ENCODE measurements at regions not wholly inside any gene's neighbourhood (a gene's known extent, or its start where the extent isn't known, plus 50 kb on each side); places are given as distances from the start of the nearest gene placed in this dataset.
A peak's percentile ranks its signal among the peaks of the same experiment; 100 is the strongest.

DNA sequence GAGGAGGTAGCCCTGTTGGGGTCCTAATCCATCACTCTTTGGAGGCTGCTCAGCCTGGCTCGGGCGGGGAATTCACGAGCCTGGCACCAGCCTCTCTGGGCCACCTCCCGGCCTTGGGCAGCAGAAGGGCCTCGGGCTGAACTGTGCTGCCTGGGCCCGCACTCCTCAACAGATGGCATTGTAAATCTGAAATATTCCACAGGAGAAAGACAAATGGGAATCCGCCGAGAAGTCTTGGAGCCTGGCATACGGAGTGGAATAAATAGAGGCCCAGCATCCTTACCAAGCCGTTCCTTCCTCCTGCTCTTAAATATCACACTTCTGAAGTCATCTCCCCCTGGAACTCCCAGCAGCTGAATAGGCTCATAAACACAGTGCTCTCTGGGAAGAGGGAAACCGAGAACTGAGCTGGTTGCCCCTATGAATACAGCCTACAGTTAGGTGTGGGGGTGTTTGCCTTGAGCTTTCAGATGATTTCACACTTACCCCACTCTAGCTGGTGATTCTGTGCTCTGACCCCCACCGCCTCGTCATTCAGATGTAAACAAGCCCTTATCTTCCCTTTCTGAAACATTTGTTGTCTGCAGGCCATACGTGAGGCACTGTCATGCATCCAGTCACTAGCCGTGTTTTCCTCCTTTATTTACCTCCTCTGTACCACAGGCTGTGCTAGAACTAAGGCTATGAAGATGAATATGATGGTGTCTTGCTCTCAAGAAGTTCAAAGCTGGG lies 455.0 kb upstream of the CLINT1 start:
- ChIA-PET POLR2A (no interaction called here), CTCF (no interaction called here)
- Mint-ChIP-seq H3K4me1 (peaks cover 36% of the 10 kb centered on the region), H3K9me3 (peaks cover 4% of the 10 kb centered on the region; the same call in 1 of the 2 replicates), H3K36me3 (no peaks in the 10 kb centered on the region), H3K4me3 (no peak overlapping the region), H3K27me3 (ENCODE audit: low read depth) (no peaks in the 10 kb centered on the region; the same call in 1 of the 2 replicates), H3K27ac (peak overlapping the region; percentile 33)
- DNase-seq (ENCODE audit: low spot score) (peak; percentile 15), ATAC-seq (peak; percentile 83)
- TF ChIP-seq NFATC4 (CRISPR knock-in tag; IDR thresholded peaks at IDR 0.05) (no peak), GRHL2 (CRISPR knock-in tag; IDR thresholded peaks at IDR 0.05; ENCODE audit: insufficient replicate concordance, severe bottlenecking) (no peak), NR2C2 (CRISPR knock-in tag; IDR thresholded peaks at IDR 0.05) (no peak), FOXK1 (CRISPR knock-in tag; IDR thresholded peaks at IDR 0.05) (peak; percentile 67; the same call in 1 of the 2 replicates), NR3C1 (CRISPR knock-in tag; conservative IDR thresholded peaks at IDR 0.05; ENCODE audit: low read depth) (no peak), JAZF1 (CRISPR knock-in tag; IDR thresholded peaks at IDR 0.05) (no peak), JUN (CRISPR knock-in tag; IDR thresholded peaks at IDR 0.05) (no peak), ETV6 (CRISPR knock-in tag; IDR thresholded peaks at IDR 0.05) (0 out of 2 replicates have a peak, but pooled peaks have one; percentile 16), EMX1 (CRISPR knock-in tag; IDR thresholded peaks at IDR 0.05) (no peak), ZBTB21 (CRISPR knock-in tag; IDR thresholded peaks at IDR 0.05; ENCODE audit: borderline replicate concordance) (no peak), ELF4 (CRISPR knock-in tag; IDR thresholded peaks at IDR 0.05; ENCODE audit: low read depth) (no peak), TCF7 (CRISPR knock-in tag; IDR thresholded peaks at IDR 0.05; ENCODE audit: low read depth) (no peak)
- TF ChIP-seq, protein P1, sequence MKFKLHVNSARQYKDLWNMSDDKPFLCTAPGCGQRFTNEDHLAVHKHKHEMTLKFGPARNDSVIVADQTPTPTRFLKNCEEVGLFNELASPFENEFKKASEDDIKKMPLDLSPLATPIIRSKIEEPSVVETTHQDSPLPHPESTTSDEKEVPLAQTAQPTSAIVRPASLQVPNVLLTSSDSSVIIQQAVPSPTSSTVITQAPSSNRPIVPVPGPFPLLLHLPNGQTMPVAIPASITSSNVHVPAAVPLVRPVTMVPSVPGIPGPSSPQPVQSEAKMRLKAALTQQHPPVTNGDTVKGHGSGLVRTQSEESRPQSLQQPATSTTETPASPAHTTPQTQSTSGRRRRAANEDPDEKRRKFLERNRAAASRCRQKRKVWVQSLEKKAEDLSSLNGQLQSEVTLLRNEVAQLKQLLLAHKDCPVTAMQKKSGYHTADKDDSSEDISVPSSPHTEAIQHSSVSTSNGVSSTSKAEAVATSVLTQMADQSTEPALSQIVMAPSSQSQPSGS (CRISPR knock-in tag; IDR thresholded peaks at IDR 0.05; ENCODE audit: borderline replicate concordance, low read depth) = no peak
- TF ChIP-seq, protein P2, sequence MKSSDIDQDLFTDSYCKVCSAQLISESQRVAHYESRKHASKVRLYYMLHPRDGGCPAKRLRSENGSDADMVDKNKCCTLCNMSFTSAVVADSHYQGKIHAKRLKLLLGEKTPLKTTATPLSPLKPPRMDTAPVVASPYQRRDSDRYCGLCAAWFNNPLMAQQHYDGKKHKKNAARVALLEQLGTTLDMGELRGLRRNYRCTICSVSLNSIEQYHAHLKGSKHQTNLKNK (CRISPR knock-in tag; IDR thresholded peaks at IDR 0.05) = no peak
- TF ChIP-seq, protein P3, sequence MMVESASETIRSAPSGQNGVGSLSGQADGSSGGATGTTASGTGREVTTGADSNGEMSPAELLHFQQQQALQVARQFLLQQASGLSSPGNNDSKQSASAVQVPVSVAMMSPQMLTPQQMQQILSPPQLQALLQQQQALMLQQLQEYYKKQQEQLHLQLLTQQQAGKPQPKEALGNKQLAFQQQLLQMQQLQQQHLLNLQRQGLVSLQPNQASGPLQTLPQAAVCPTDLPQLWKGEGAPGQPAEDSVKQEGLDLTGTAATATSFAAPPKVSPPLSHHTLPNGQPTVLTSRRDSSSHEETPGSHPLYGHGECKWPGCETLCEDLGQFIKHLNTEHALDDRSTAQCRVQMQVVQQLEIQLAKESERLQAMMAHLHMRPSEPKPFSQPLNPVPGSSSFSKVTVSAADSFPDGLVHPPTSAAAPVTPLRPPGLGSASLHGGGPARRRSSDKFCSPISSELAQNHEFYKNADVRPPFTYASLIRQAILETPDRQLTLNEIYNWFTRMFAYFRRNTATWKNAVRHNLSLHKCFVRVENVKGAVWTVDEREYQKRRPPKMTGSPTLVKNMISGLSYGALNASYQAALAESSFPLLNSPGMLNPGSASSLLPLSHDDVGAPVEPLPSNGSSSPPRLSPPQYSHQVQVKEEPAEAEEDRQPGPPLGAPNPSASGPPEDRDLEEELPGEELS (CRISPR knock-in tag; IDR thresholded peaks at IDR 0.05) = peak; percentile 55; the same call in 1 of the 2 replicates
- TF ChIP-seq, protein P4, sequence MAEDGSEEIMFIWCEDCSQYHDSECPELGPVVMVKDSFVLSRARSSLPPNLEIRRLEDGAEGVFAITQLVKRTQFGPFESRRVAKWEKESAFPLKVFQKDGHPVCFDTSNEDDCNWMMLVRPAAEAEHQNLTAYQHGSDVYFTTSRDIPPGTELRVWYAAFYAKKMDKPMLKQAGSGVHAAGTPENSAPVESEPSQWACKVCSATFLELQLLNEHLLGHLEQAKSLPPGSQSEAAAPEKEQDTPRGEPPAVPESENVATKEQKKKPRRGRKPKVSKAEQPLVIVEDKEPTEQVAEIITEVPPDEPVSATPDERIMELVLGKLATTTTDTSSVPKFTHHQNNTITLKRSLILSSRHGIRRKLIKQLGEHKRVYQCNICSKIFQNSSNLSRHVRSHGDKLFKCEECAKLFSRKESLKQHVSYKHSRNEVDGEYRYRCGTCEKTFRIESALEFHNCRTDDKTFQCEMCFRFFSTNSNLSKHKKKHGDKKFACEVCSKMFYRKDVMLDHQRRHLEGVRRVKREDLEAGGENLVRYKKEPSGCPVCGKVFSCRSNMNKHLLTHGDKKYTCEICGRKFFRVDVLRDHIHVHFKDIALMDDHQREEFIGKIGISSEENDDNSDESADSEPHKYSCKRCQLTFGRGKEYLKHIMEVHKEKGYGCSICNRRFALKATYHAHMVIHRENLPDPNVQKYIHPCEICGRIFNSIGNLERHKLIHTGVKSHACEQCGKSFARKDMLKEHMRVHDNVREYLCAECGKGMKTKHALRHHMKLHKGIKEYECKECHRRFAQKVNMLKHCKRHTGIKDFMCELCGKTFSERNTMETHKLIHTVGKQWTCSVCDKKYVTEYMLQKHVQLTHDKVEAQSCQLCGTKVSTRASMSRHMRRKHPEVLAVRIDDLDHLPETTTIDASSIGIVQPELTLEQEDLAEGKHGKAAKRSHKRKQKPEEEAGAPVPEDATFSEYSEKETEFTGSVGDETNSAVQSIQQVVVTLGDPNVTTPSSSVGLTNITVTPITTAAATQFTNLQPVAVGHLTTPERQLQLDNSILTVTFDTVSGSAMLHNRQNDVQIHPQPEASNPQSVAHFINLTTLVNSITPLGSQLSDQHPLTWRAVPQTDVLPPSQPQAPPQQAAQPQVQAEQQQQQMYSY (CRISPR knock-in tag; IDR thresholded peaks at IDR 0.05) = no peak

DNA sequence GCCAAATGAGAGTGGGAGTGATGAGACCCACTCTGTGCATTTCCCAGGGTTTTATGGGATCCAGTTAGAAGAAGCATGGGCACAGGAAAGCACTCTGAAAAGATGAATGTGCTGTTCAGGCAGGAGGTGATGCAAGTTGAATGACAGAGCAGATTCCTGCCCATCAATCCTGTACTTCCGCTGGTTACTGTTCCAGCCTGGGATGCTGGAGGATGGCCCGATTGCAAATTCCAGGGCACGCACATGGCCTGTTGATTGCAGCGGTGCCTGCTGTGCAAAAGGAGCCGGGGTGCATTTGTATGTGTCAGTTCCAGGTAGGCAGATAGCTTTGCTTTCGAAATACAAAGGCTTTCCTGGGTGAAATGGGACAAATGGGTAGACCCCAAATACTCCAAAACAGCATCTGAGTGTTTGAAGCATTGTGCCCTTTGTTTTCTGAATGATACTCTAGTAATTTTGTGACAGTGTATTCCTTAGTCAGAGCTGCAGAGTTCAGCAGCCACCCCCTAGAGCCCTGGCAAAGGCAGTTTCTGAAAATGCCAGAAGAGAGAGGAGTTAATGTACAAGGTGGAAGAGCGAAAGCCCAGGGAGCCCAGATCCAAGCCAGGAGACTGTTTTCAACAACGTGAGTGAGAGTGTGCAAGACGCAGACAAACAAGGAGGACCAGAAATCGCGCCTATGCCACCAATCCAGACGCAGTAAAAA lies 454.2 kb upstream of the CLINT1 start:
- H3K27me3 Mint-ChIP-seq (ENCODE audit: low read depth) = no peaks in the 10 kb centered on the region; the same call in 1 of the 2 replicates
- POLR2A ChIA-PET = no interaction called here
- peaks cover 4% of the 10 kb centered on the region; the same call in 1 of the 2 replicates for H3K9me3 Mint-ChIP-seq
- no peaks in the 10 kb centered on the region for H3K36me3 Mint-ChIP-seq
- H3K4me3 Mint-ChIP-seq = no peak overlapping the region
- peak; percentile 36 for DNase-seq (ENCODE audit: low spot score)
- CTCF ChIA-PET = no interaction called here
- peak overlapping the region; percentile 24 for H3K27ac Mint-ChIP-seq
- ATAC-seq = peak; percentile 64
- peaks cover 42% of the 10 kb centered on the region for H3K4me1 Mint-ChIP-seq
- TF ChIP-seq, protein P5, sequence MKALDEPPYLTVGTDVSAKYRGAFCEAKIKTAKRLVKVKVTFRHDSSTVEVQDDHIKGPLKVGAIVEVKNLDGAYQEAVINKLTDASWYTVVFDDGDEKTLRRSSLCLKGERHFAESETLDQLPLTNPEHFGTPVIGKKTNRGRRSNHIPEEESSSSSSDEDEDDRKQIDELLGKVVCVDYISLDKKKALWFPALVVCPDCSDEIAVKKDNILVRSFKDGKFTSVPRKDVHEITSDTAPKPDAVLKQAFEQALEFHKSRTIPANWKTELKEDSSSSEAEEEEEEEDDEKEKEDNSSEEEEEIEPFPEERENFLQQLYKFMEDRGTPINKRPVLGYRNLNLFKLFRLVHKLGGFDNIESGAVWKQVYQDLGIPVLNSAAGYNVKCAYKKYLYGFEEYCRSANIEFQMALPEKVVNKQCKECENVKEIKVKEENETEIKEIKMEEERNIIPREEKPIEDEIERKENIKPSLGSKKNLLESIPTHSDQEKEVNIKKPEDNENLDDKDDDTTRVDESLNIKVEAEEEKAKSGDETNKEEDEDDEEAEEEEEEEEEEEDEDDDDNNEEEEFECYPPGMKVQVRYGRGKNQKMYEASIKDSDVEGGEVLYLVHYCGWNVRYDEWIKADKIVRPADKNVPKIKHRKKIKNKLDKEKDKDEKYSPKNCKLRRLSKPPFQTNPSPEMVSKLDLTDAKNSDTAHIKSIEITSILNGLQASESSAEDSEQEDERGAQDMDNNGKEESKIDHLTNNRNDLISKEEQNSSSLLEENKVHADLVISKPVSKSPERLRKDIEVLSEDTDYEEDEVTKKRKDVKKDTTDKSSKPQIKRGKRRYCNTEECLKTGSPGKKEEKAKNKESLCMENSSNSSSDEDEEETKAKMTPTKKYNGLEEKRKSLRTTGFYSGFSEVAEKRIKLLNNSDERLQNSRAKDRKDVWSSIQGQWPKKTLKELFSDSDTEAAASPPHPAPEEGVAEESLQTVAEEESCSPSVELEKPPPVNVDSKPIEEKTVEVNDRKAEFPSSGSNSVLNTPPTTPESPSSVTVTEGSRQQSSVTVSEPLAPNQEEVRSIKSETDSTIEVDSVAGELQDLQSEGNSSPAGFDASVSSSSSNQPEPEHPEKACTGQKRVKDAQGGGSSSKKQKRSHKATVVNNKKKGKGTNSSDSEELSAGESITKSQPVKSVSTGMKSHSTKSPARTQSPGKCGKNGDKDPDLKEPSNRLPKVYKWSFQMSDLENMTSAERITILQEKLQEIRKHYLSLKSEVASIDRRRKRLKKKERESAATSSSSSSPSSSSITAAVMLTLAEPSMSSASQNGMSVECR (CRISPR knock-in tag; IDR thresholded peaks at IDR 0.05; ENCODE audit: borderline replicate concordance) = no peak

Measured in WTC11 (cell line).